Left ventricle myocardium inferior (tissue), 1 donor: ENCODE measurements at regions not wholly inside any gene's neighbourhood (a gene's known extent, or its start where the extent isn't known, plus 50 kb on each side); places are given as distances from the start of the nearest gene placed in this dataset.

Source experiments
- DNase-seq: peaks from one replicate; pipeline ENCODE4 v3.0.0-alpha.2; 2020
- H3K27ac ChIP-seq: fragments of 200-600 bp; replicated peaks from 2 replicates; pipeline ENCODE4 v1.8.0; 2021
- H3K27me3 ChIP-seq: fragments of 200-600 bp; 2 replicates; pipeline ENCODE4 v1.8.0; 2021; ENCODE audit warnings: low read depth
- H3K36me3 ChIP-seq: fragments of 200-600 bp; 2 replicates; pipeline ENCODE4 v1.8.0; 2021
- H3K4me1 ChIP-seq: fragments of 200-600 bp; 2 replicates; pipeline ENCODE4 v1.8.0; 2021
- H3K4me3 ChIP-seq: fragments of 200-600 bp; 2 replicates; pipeline ENCODE4 v1.8.0; 2021; ENCODE audit warnings: mild to moderate bottlenecking, moderate library complexity
- H3K9me3 ChIP-seq: fragments of 200-600 bp; replicated peaks from 2 replicates; pipeline ENCODE4 v1.8.0; 2021
- CTCF ChIP-seq: fragments of 200-600 bp; IDR thresholded peaks from 2 replicates; pipeline ENCODE4 v1.8.0; 2021; ENCODE audit warnings: antibody characterized with exemption, mild to moderate bottlenecking, borderline replicate concordance
- intact Hi-C: fragments of 100-400 bp; cut with micrococcal nuclease; formaldehyde crosslinking; loops from one replicate; pipeline ENCODE4 v1.11.0; 2022
- donor health status: DM: no; HTN: yes; CAD: no; lungs with severe emphysema.

GRCh38 chr3:153960458-153961074 is 160.6 kb upstream of the ARHGEF26 start:
- Histone ChIP-seq H3K27ac (no peak overlapping the region), H3K27me3 (no peaks in the 10 kb centered on the region), H3K4me1 (no peaks in the 10 kb centered on the region), H3K9me3 (no peaks in the 10 kb centered on the region), H3K36me3 (no peaks in the 10 kb centered on the region), H3K4me3 (no peak overlapping the region)
- no peak for DNase-seq
- no peak for TF ChIP-seq CTCF
- intact Hi-C loops = no loop called here

- DNase-seq = no peak
- no peaks in the 10 kb centered on the region for H3K36me3 ChIP-seq
- no peaks in the 10 kb centered on the region for H3K27me3 ChIP-seq
- TF ChIP-seq CTCF = no peak
- H3K9me3 ChIP-seq = no peaks in the 10 kb centered on the region
- no peak overlapping the region for H3K27ac ChIP-seq
- intact Hi-C loops = no loop called here
- no peaks in the 10 kb centered on the region for H3K4me1 ChIP-seq
- no peak overlapping the region for H3K4me3 ChIP-seq
Observed at GRCh38 chr3:153961494-153961893, 159.7 kb upstream of the ARHGEF26 start.

- H3K4me1 ChIP-seq = no peaks in the 10 kb centered on the region
- no peak overlapping the region for H3K27ac ChIP-seq
- H3K9me3 ChIP-seq = no peaks in the 10 kb centered on the region
- no peak for DNase-seq
- intact Hi-C loops = no loop called here
- H3K36me3 ChIP-seq = no peaks in the 10 kb centered on the region
- H3K4me3 ChIP-seq = no peak overlapping the region
- H3K27me3 ChIP-seq = no peaks in the 10 kb centered on the region
- TF ChIP-seq CTCF = no peak
Observed at GRCh38 chr3:153963012-153963411, 158.2 kb upstream of the ARHGEF26 start.

GRCh38 chr3:153967260-153967659 is 153.9 kb upstream of the ARHGEF26 start:
- Histone ChIP-seq H3K9me3 (no peaks in the 10 kb centered on the region), H3K36me3 (no peaks in the 10 kb centered on the region), H3K4me3 (no peak overlapping the region), H3K27ac (no peak overlapping the region), H3K4me1 (no peaks in the 10 kb centered on the region), H3K27me3 (no peaks in the 10 kb centered on the region)
- no peak for TF ChIP-seq CTCF
- intact Hi-C loops = no loop called here
- DNase-seq = no peak

GRCh38 chr3:153970047-153970446 is 151.1 kb upstream of the ARHGEF26 start:
- Histone ChIP-seq H3K27ac (no peak overlapping the region), H3K4me3 (no peak overlapping the region), H3K9me3 (no peaks in the 10 kb centered on the region), H3K27me3 (no peaks in the 10 kb centered on the region), H3K4me1 (peaks cover 5% of the 10 kb centered on the region), H3K36me3 (no peaks in the 10 kb centered on the region)
- TF ChIP-seq CTCF = no peak
- no peak for DNase-seq
- intact Hi-C loops = no loop called here
